ENCODE measurements at regions not wholly inside any gene's neighbourhood (a gene's known extent, or its start where the extent isn't known, plus 50 kb on each side); places are given as distances from the start of the nearest gene placed in this dataset.
"Not testable (repeated sequence)": the region's sequence is repeated elsewhere in the genome, so short reads cannot be mapped to it uniquely, and the experiment has no call there.

- Histone ChIP-seq H3K4me1 (ENCODE audit: control insufficient read depth, insufficient read depth, low read length) (peaks cover 9% of the 10 kb centered on the region), H3K36me3 (ENCODE audit: control insufficient read depth, insufficient read depth, low read length) (no peaks in the 10 kb centered on the region), H3K9ac (ENCODE audit: low read length) (no peak overlapping the region), H3K27ac (ENCODE audit: low read depth, low read length) (no peak overlapping the region), H3K4me3 (ENCODE audit: low read depth, low read length) (no peak overlapping the region), H3K9me3 (ENCODE audit: control insufficient read depth, insufficient read depth, low read depth, low read length) (0 out of 2 replicates have a peak, but pooled peaks cover 3% of the 10 kb centered on the region), H3K27me3 (ENCODE audit: control insufficient read depth, insufficient read depth, low read length) (no peaks in the 10 kb centered on the region)
Observed at GRCh38 chr17:74130841-74131240, 72.6 kb upstream of the RPL38 start.

GRCh38 chr17:74132354-74132753, 71.1 kb upstream of the RPL38 start:
- no peaks in the 10 kb centered on the region for H3K27me3 ChIP-seq (ENCODE audit: control insufficient read depth, insufficient read depth, low read length)

GRCh38 chr17:74133740-74134139, 69.7 kb upstream of the RPL38 start:
- Histone ChIP-seq H3K36me3 (ENCODE audit: control insufficient read depth, insufficient read depth, low read length) (no peaks in the 10 kb centered on the region), H3K4me1 (ENCODE audit: control insufficient read depth, insufficient read depth, low read length) (peaks cover 7% of the 10 kb centered on the region), H3K9me3 (ENCODE audit: control insufficient read depth, insufficient read depth, low read depth, low read length) (0 out of 2 replicates have a peak, but pooled peaks cover 3% of the 10 kb centered on the region), H3K9ac (ENCODE audit: low read length) (no peak overlapping the region), H3K4me3 (ENCODE audit: low read depth, low read length) (no peak overlapping the region), H3K27me3 (ENCODE audit: control insufficient read depth, insufficient read depth, low read length) (no peaks in the 10 kb centered on the region), H3K27ac (ENCODE audit: low read depth, low read length) (no peak overlapping the region)

More at GRCh38 chr17:74132354-74132753, 71.1 kb upstream of the RPL38 start:
- no peaks in the 10 kb centered on the region for H3K36me3 ChIP-seq (ENCODE audit: control insufficient read depth, insufficient read depth, low read length)
- peaks cover 9% of the 10 kb centered on the region for H3K4me1 ChIP-seq (ENCODE audit: control insufficient read depth, insufficient read depth, low read length)
- no peak overlapping the region for H3K4me3 ChIP-seq (ENCODE audit: low read depth, low read length)
- no peak overlapping the region for H3K9ac ChIP-seq (ENCODE audit: low read length)
- H3K9me3 ChIP-seq (ENCODE audit: control insufficient read depth, insufficient read depth, low read depth, low read length): 0 out of 2 replicates have a peak, but pooled peaks cover 3% of the 10 kb centered on the region
- H3K27ac ChIP-seq (ENCODE audit: low read depth, low read length): no peak overlapping the region

DNA sequence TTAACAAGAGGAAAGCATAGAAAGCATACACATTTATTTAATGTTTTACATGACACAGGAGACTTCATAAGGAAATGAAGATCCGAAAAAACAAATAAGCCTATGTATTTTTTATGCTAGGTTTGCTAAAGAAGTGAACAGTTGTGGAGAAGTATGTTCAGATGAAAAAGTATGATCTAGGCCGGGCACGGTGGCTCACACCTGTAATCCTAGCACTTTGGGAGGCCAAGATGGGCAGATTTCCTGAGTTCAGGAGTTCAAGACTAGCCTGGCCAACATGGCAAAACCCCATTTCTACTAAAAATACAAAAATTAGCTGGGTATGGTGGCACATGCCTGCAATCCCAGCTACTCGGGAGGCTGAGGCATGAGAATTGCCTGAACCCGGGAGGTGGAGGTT, 69.2 kb upstream of the RPL38 start:
- not testable (repeated sequence) for H3K27ac ChIP-seq (ENCODE audit: low read depth, low read length); H3K36me3 ChIP-seq (ENCODE audit: control insufficient read depth, insufficient read depth, low read length); H3K9me3 ChIP-seq (ENCODE audit: control insufficient read depth, insufficient read depth, low read depth, low read length); H3K27me3 ChIP-seq (ENCODE audit: control insufficient read depth, insufficient read depth, low read length); H3K9ac ChIP-seq (ENCODE audit: low read length); H3K4me3 ChIP-seq (ENCODE audit: low read depth, low read length); H3K4me1 ChIP-seq (ENCODE audit: control insufficient read depth, insufficient read depth, low read length)

GRCh38 chr17:74134991-74135390, 68.5 kb upstream of the RPL38 start:
- Histone ChIP-seq H3K4me1 (ENCODE audit: control insufficient read depth, insufficient read depth, low read length) (peaks cover 7% of the 10 kb centered on the region; the same call in 1 of the 2 replicates), H3K36me3 (ENCODE audit: control insufficient read depth, insufficient read depth, low read length) (no peaks in the 10 kb centered on the region), H3K4me3 (ENCODE audit: low read depth, low read length) (no peak overlapping the region), H3K9ac (ENCODE audit: low read length) (no peak overlapping the region), H3K9me3 (ENCODE audit: control insufficient read depth, insufficient read depth, low read depth, low read length) (0 out of 2 replicates have a peak, but pooled peaks cover 3% of the 10 kb centered on the region), H3K27ac (ENCODE audit: low read depth, low read length) (no peak overlapping the region), H3K27me3 (ENCODE audit: control insufficient read depth, insufficient read depth, low read length) (no peaks in the 10 kb centered on the region)

DNA sequence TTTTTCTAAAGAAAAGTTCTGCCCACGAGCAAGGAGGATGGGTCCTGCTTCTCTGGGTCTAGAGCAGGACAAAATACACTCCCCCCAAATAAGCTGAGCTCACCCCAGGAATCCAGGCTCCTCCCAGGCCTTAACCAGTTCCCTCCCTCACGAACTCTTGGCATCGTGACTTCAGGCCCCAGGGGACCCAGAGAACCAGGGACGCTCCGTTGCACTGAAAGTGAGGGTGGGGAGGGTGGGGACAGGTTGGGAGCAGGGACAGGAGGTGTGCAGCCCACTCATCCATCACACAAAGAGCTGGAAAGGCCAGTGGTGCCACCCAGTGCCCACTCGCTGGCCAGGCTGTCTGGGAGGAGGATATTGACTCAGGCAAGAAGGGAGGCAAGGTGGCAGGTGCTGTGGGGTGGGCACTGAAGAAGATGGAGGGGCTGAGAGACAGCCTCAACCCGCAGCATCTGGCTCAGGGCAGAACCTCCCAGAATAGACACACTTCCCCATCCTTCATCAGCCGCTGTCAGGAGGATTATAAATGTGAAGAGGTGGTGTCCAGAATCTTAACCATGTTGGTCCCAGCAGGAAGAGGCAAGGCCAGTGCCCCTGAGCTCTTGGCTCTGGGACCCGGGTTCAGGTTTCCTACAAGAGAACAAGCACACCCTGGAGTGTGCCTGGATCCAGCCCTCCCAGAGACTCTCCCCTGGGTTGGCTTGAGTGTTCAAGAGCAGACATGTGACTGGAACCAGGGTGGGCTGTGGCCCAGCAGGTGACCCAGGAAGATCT, 67.9 kb upstream of the RPL38 start:
- no peak overlapping the region for H3K4me3 ChIP-seq (ENCODE audit: low read depth, low read length)
- H3K27me3 ChIP-seq (ENCODE audit: control insufficient read depth, insufficient read depth, low read length): no peaks in the 10 kb centered on the region
- no peak overlapping the region for H3K9ac ChIP-seq (ENCODE audit: low read length)
- no peaks in the 10 kb centered on the region for H3K36me3 ChIP-seq (ENCODE audit: control insufficient read depth, insufficient read depth, low read length)
- H3K27ac ChIP-seq (ENCODE audit: low read depth, low read length): no peak overlapping the region
- peaks cover 7% of the 10 kb centered on the region; the same call in 1 of the 2 replicates for H3K9me3 ChIP-seq (ENCODE audit: control insufficient read depth, insufficient read depth, low read depth, low read length)
- peaks cover 7% of the 10 kb centered on the region; the same call in 1 of the 2 replicates for H3K4me1 ChIP-seq (ENCODE audit: control insufficient read depth, insufficient read depth, low read length)

DNA sequence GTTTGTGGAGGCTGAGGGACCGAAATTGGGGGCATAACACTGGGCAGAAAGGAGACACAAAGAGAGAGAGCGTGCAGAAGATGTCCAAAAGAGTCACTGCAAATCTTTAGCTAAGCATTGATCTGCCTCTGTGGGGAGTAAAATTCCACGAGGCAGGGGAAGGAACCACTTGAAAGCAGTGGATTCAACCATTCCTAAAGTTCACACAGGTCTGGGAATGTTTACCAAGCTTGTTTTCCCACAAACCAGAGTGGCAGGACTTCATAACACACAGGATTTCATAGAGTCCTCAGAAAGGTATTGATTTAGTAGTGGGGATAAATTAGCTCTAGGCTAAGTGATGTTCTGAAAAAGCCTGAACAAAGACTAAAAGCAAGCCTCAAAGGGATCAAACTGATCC, 66.1 kb upstream of the RPL38 start:
- peaks cover 7% of the 10 kb centered on the region; the same call in 1 of the 2 replicates for H3K4me1 ChIP-seq (ENCODE audit: control insufficient read depth, insufficient read depth, low read length)
- no peaks in the 10 kb centered on the region for H3K36me3 ChIP-seq (ENCODE audit: control insufficient read depth, insufficient read depth, low read length)
- H3K27me3 ChIP-seq (ENCODE audit: control insufficient read depth, insufficient read depth, low read length): no peaks in the 10 kb centered on the region
- peaks cover 15% of the 10 kb centered on the region; the same call in 1 of the 2 replicates for H3K9me3 ChIP-seq (ENCODE audit: control insufficient read depth, insufficient read depth, low read depth, low read length)
- no peak overlapping the region for H3K9ac ChIP-seq (ENCODE audit: low read length)
- no peak overlapping the region for H3K27ac ChIP-seq (ENCODE audit: low read depth, low read length)
- H3K4me3 ChIP-seq (ENCODE audit: low read depth, low read length): no peak overlapping the region

DNA sequence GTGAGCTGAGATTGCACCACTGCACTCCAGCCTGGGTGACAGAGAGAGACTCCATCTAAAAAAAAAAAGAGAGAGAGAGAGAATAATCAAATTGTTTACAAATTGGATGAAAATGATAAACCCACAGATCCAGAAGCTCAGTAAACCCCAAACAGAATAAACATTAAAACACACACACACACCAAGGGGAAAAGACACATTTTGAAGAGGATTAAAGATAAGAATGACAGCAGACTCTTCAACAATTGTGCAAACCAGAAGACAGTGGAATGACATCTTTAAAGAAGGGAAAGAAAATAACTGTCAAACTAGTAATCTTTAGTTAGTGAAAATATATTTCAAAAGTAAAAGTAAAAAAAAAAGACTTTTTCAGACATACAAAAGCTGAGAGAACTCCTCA, 64.4 kb upstream of the RPL38 start:
- Histone ChIP-seq H3K9me3 (ENCODE audit: control insufficient read depth, insufficient read depth, low read depth, low read length) (peaks cover 30% of the 10 kb centered on the region), H3K4me1 (ENCODE audit: control insufficient read depth, insufficient read depth, low read length) (no peaks in the 10 kb centered on the region)

DNA sequence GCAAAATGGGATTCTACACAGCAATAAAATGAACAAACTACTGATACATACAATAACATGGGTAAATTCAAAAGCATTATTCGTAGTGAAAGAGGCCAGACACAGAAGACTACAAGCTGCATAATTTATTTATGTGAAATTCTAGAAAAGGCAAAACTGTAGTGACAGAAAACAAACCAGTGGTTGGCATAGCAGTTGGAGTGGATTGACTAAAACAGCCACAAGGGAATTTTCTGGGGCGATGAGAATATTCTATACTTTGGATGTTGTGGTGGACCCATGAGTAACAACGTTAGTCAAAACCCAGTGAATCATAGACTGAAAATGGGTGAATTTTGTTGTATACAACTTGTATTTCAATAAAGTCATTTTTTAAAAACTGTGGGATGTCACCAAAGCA, 63.2 kb upstream of the RPL38 start:
- H3K4me1 ChIP-seq (ENCODE audit: control insufficient read depth, insufficient read depth, low read length): no peaks in the 10 kb centered on the region
- H3K9me3 ChIP-seq (ENCODE audit: control insufficient read depth, insufficient read depth, low read depth, low read length): peaks cover 30% of the 10 kb centered on the region
- no peak overlapping the region for H3K4me3 ChIP-seq (ENCODE audit: low read depth, low read length)
- H3K9ac ChIP-seq (ENCODE audit: low read length): no peak overlapping the region
- no peaks in the 10 kb centered on the region for H3K27me3 ChIP-seq (ENCODE audit: control insufficient read depth, insufficient read depth, low read length)
- H3K27ac ChIP-seq (ENCODE audit: low read depth, low read length): no peak overlapping the region
- H3K36me3 ChIP-seq (ENCODE audit: control insufficient read depth, insufficient read depth, low read length): no peaks in the 10 kb centered on the region

More for the DNA sequence above, 64.4 kb upstream of the RPL38 start:
- H3K27me3 ChIP-seq (ENCODE audit: control insufficient read depth, insufficient read depth, low read length): no peaks in the 10 kb centered on the region
- H3K9ac ChIP-seq (ENCODE audit: low read length): no peak overlapping the region
- H3K27ac ChIP-seq (ENCODE audit: low read depth, low read length): no peak overlapping the region
- H3K4me3 ChIP-seq (ENCODE audit: low read depth, low read length): no peak overlapping the region
- no peaks in the 10 kb centered on the region for H3K36me3 ChIP-seq (ENCODE audit: control insufficient read depth, insufficient read depth, low read length)

DNA sequence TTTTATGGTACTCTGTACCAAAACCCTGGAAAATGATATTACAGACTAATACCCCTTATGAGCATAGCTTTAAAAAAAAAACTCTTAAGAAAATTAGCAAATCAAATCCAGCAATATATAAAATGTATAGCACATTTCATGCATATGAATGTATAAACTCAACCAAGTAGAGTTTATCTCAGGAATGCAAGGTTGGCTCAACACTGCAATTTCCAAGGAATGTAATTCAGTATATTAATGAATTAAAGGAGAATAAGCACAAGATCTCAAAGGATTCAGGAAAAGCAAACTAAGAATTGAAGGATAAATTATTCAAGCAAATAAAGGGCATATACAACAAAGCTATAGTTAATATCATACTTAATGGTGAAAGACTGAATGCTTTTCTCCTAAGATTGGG, 61.9 kb upstream of the RPL38 start:
- H3K9ac ChIP-seq (ENCODE audit: low read length): no peak overlapping the region
- no peak overlapping the region for H3K27ac ChIP-seq (ENCODE audit: low read depth, low read length)
- no peaks in the 10 kb centered on the region for H3K4me1 ChIP-seq (ENCODE audit: control insufficient read depth, insufficient read depth, low read length)
- H3K4me3 ChIP-seq (ENCODE audit: low read depth, low read length): no peak overlapping the region
- H3K9me3 ChIP-seq (ENCODE audit: control insufficient read depth, insufficient read depth, low read depth, low read length): peaks cover 30% of the 10 kb centered on the region
- H3K27me3 ChIP-seq (ENCODE audit: control insufficient read depth, insufficient read depth, low read length): no peaks in the 10 kb centered on the region
- H3K36me3 ChIP-seq (ENCODE audit: control insufficient read depth, insufficient read depth, low read length): no peaks in the 10 kb centered on the region

DNA sequence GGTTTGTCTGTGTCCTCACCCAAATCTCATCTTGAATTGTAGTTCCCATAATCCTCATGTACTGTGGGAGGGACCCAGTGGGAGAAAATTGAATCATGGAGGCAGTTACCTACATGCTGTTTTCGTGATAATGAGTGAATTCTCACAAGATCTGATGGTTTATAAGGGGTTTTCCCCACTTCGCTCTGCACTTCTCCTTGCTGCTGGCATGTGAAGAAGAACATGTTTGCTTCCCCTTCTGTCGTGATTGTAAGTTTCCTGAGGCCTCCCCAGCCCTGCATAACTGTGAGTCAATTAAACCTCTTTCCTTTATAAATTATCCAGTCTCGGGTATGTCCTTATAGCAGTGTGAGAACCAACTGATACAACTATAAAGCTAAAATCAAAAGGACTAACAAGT, 60.2 kb upstream of the RPL38 start:
- peaks cover 30% of the 10 kb centered on the region for H3K9me3 ChIP-seq (ENCODE audit: control insufficient read depth, insufficient read depth, low read depth, low read length)
- H3K27me3 ChIP-seq (ENCODE audit: control insufficient read depth, insufficient read depth, low read length); H3K4me1 ChIP-seq (ENCODE audit: control insufficient read depth, insufficient read depth, low read length); H3K27ac ChIP-seq (ENCODE audit: low read depth, low read length); H3K36me3 ChIP-seq (ENCODE audit: control insufficient read depth, insufficient read depth, low read length); H3K4me3 ChIP-seq (ENCODE audit: low read depth, low read length); H3K9ac ChIP-seq (ENCODE audit: low read length): not testable (repeated sequence)
